ENCODE measurements at regions not wholly inside any gene's neighbourhood (a gene's known extent, or its start where the extent isn't known, plus 50 kb on each side); places are given as distances from the start of the nearest gene placed in this dataset.

GRCh38 chr12:42857106-42857505 lies 267.6 kb upstream of the PRICKLE1 start:
- TF ChIP-seq, protein P1, sequence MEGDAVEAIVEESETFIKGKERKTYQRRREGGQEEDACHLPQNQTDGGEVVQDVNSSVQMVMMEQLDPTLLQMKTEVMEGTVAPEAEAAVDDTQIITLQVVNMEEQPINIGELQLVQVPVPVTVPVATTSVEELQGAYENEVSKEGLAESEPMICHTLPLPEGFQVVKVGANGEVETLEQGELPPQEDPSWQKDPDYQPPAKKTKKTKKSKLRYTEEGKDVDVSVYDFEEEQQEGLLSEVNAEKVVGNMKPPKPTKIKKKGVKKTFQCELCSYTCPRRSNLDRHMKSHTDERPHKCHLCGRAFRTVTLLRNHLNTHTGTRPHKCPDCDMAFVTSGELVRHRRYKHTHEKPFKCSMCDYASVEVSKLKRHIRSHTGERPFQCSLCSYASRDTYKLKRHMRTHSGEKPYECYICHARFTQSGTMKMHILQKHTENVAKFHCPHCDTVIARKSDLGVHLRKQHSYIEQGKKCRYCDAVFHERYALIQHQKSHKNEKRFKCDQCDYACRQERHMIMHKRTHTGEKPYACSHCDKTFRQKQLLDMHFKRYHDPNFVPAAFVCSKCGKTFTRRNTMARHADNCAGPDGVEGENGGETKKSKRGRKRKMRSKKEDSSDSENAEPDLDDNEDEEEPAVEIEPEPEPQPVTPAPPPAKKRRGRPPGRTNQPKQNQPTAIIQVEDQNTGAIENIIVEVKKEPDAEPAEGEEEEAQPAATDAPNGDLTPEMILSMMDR (IDR thresholded peaks at IDR 0.05; ENCODE audit: control insufficient read depth, insufficient read depth, low read depth, low read length, missing control alignments) = no peak
- no peak overlapping the region for H3K4me3 ChIP-seq (ENCODE audit: control insufficient read depth, low read depth, low read length)
- no peak for DNase-seq (ENCODE audit: low read depth)

DNA sequence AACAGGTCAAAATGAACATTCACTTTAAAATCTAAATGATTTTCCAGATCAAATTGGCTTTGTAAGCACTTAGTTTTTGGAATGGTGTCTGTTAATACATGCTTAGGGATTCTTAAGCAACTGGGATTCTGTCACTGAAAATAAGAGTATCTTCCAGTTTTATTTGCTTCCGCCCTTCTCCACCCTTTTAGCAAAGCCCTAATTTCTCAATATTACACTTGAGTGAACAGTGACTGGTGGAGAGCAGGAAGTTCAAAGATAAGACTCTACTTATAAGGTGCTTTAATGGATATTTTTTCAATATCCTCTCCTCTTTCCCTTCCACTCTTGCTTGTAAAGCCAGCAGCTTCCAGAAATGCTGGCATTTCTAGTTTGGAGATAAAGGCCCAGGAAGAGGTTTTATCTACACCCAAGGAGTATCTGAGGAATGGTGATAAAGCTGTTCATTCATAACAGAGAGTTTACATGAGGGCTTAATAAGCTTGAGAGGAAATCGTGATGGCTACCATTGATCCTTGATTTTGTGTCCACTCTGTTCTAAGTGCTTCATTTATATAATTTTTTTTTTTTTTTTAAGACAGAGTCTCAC lies 265.9 kb upstream of the PRICKLE1 start:
- no peak overlapping the region for H3K4me3 ChIP-seq (ENCODE audit: control insufficient read depth, low read depth, low read length)
- TF ChIP-seq, protein P1 (IDR thresholded peaks at IDR 0.05; ENCODE audit: control insufficient read depth, insufficient read depth, low read depth, low read length, missing control alignments) = no peak
- DNase-seq (ENCODE audit: low read depth) = no peak

DNA sequence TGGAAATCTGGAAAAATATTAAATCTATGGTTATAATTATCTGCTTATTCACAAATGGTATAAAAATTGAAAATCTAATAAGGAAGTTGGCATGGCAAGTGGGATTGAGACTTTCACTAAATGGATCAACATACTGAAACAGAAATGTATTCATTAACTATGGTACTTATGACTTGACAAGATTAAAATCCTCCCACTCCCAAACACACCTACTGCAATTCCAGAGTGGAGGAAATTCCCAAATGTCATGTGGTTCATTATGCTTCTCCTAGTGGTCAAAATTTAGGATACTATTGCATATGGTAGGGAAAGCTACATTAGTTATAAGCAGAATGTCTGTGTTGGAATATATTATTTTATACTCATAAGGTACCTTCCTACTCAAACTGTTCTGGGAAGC lies 265.3 kb upstream of the PRICKLE1 start:
- DNase-seq (ENCODE audit: low read depth) = no peak
- TF ChIP-seq, protein P1 (IDR thresholded peaks at IDR 0.05; ENCODE audit: control insufficient read depth, insufficient read depth, low read depth, low read length, missing control alignments) = no peak
- H3K4me3 ChIP-seq (ENCODE audit: control insufficient read depth, low read depth, low read length) = no peak overlapping the region

GRCh38 chr12:42854208-42854607 lies 264.7 kb upstream of the PRICKLE1 start:
- DNase-seq (ENCODE audit: low read depth) = no peak
- TF ChIP-seq, protein P1 (IDR thresholded peaks at IDR 0.05; ENCODE audit: control insufficient read depth, insufficient read depth, low read depth, low read length, missing control alignments) = no peak
- H3K4me3 ChIP-seq (ENCODE audit: control insufficient read depth, low read depth, low read length) = no peak overlapping the region

DNA sequence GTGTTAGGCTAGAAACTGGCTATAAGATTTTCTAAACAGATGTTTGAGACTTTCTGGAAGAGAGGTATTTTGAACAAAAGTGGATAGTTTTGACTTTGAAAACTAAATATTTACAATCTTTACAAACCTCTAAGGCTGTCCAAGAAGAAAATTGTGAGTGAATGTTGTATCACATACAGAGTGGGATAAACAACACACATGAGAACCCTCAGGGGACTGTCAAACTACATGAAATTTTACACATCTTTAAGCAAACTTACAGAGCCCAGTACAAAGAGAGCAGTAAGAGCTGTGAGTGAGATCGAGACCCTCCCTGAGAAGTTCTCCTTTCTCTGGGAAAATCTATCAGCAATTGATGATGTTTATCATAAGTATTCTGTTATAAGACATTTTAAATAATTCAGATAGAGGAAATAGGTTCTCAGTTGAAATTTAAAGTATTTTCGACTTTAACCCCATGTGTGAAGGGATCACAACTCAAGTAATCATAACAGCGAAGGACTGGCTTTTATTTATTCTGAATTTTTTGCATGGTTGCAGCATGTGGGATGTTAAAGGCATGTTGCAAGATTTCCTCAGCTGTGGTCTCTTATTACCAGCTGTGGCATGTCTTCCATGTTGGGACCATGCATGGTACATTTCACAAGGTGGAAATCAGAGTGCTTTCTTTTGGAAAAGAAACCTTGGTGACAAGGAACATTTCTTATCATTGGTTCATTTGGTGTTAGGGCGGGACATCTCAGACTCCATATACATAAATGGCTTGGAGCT lies 264.0 kb upstream of the PRICKLE1 start:
- no peak for DNase-seq (ENCODE audit: low read depth)
- no peak overlapping the region for H3K4me3 ChIP-seq (ENCODE audit: control insufficient read depth, low read depth, low read length)
- TF ChIP-seq, protein P1 (IDR thresholded peaks at IDR 0.05; ENCODE audit: control insufficient read depth, insufficient read depth, low read depth, low read length, missing control alignments) = no peak

DNA sequence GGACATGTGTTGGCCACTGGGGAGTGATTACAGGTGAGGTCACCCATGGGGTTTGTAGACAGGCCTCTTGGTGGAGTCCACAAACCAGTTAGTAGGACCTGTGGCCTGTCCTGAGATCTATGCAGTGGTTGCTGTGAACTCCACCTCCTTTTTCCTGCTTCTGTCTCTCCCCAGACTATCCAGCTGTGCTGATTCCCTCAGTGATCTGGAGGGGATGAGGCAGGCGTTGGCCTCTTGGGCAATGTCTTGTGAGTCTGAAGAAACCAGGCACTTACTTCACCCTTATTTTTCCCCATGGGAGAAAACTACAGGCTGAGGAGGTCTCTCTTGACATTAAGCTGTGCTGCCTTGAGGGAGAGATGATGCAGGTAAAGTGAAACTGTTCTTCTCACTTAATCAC lies 257.2 kb upstream of the PRICKLE1 start:
- TF ChIP-seq, protein P1 (IDR thresholded peaks at IDR 0.05; ENCODE audit: control insufficient read depth, insufficient read depth, low read depth, low read length, missing control alignments) = no peak
- peak; percentile 18 for DNase-seq (ENCODE audit: low read depth)

More for the DNA sequence above, 257.2 kb upstream of the PRICKLE1 start:
- H3K4me3 ChIP-seq (ENCODE audit: control insufficient read depth, low read depth, low read length) = no peak overlapping the region

Data from AG09309 (cell line).